Neural cell (in vitro differentiated cells): ENCODE measurements at regions not wholly inside any gene's neighbourhood (a gene's known extent, or its start where the extent isn't known, plus 50 kb on each side); places are given as distances from the start of the nearest gene placed in this dataset.

Experiments used
- H2AFZ ChIP-seq: fragments of 200-600, 300-800 bp; sonication (generic), shearing (Covaris generic); 2 replicates; pipeline ENCODE4 v1.6.0; 2014; ENCODE audit warnings: low read depth, mild to moderate bottlenecking, antibody characterized with exemption, low read length, moderate library complexity
- H3F3A ChIP-seq: fragments of 200-600 bp; shearing (Covaris generic); 2 replicates; pipeline ENCODE4 v1.6.1; 2016; ENCODE audit warnings: mild to moderate bottlenecking, moderate library complexity, mixed read lengths, antibody characterized with exemption, low read length; ENCODE audit not compliant: insufficient read depth, poor library complexity, severe bottlenecking
- H3K27ac ChIP-seq: fragments of 200-600, 300-800 bp; sonication (generic), shearing (Covaris generic); 2 replicates; pipeline ENCODE4 v1.5.1; 2014; ENCODE audit warnings: mild to moderate bottlenecking, low read length, moderate library complexity
- H3K27me3 ChIP-seq: fragments of 300-800, 200-600 bp; sonication (generic), shearing (Covaris generic); 2 replicates; pipeline ENCODE4 v1.6.0; 2014; ENCODE audit warnings: mild to moderate bottlenecking, low read depth, low read length, moderate library complexity; ENCODE audit not compliant: insufficient read depth
- H3K36me3 ChIP-seq: fragments of 300-800, 200-600 bp; sonication (generic), shearing (Covaris generic); 2 replicates; pipeline ENCODE4 v1.5.1; 2014; ENCODE audit warnings: mild to moderate bottlenecking, antibody characterized with exemption, low read length, moderate library complexity; ENCODE audit not compliant: insufficient read depth
- H3K4me2 ChIP-seq: fragments of 300-800, 200-600 bp; sonication (generic), shearing (Covaris generic); 2 replicates; pipeline ENCODE4 v1.6.0; 2014; ENCODE audit warnings: mild to moderate bottlenecking, low read length
- H3K4me3 ChIP-seq: fragments of 300-800, 200-600 bp; sonication (generic), shearing (Covaris generic); 2 replicates; pipeline ENCODE4 v1.5.1; 2014; ENCODE audit warnings: mild to moderate bottlenecking, low read length, moderate library complexity
- H3K79me2 ChIP-seq: fragments of 200-600 bp; shearing (Covaris generic); replicated peaks from 2 replicates; pipeline ENCODE4 v1.6.0; 2014; ENCODE audit warnings: mild to moderate bottlenecking, low read length, moderate library complexity; ENCODE audit not compliant: insufficient read depth
- H3K9ac ChIP-seq: fragments of 300-800, 200-600 bp; sonication (generic), shearing (Covaris generic); 2 replicates; pipeline ENCODE4 v1.6.1; 2016; ENCODE audit warnings: mild to moderate bottlenecking, low read length, mixed read lengths
- H3K9me2 ChIP-seq: fragments of 200-600 bp; shearing (Covaris generic); 2 replicates; pipeline ENCODE4 v1.6.1; 2016; ENCODE audit warnings: mild to moderate bottlenecking, low read length, mixed read lengths; ENCODE audit not compliant: insufficient read depth
- H3K9me3 ChIP-seq: fragments of 200-600, 300-800 bp; sonication (generic), shearing (Covaris generic); 2 replicates; pipeline ENCODE4 v1.6.1; 2016; ENCODE audit warnings: mild to moderate bottlenecking, mixed run types, low read length, moderate library complexity, mixed read lengths
- H4K20me1 ChIP-seq: fragments of 200-600 bp; shearing (Covaris generic); 2 replicates; pipeline ENCODE4 v1.6.1; 2016; ENCODE audit warnings: mild to moderate bottlenecking, mixed run types; ENCODE audit not compliant: insufficient read depth
- CTCF ChIP-seq: fragments of 450-650 bp; IDR thresholded peaks from 2 replicates; pipeline ENCODE4 v1.5.1; 2014; ENCODE audit warnings: antibody characterized with exemption, mild to moderate bottlenecking, moderate library complexity; ENCODE audit not compliant: poor library complexity, severe bottlenecking
- EP300 ChIP-seq: fragments of 450-650 bp; conservative IDR thresholded peaks from 2 replicates; pipeline ENCODE4 v1.6.1; 2014; ENCODE audit warnings: antibody characterized with exemption, mild to moderate bottlenecking, moderate library complexity; ENCODE audit not compliant: poor library complexity, severe bottlenecking
- EZH2 ChIP-seq: fragments of 200-600, 300-800 bp; shearing (Covaris generic), sonication (generic); IDR thresholded peaks from 2 replicates; pipeline ENCODE4 v1.6.1; 2014; ENCODE audit warnings: antibody characterized with exemption, low read length, borderline replicate concordance, mild to moderate bottlenecking; ENCODE audit not compliant: insufficient read depth, poor library complexity, severe bottlenecking
- MXI1 ChIP-seq: fragments of 450-650 bp; conservative IDR thresholded peaks from 2 replicates; pipeline ENCODE4 v1.6.1; 2014; ENCODE audit warnings: antibody characterized with exemption, mild to moderate bottlenecking; ENCODE audit not compliant: poor library complexity, severe bottlenecking
- POLR2AphosphoS5 ChIP-seq: IDR thresholded peaks from 2 replicates; pipeline ENCODE4 v1.6.1; 2012
- RAD21 ChIP-seq: fragments of 450-650 bp; conservative IDR thresholded peaks from 2 replicates; pipeline ENCODE4 v1.6.1; 2014; ENCODE audit warnings: antibody characterized with exemption, mild to moderate bottlenecking, moderate library complexity
- SMC3 ChIP-seq: fragments of 450-650 bp; conservative IDR thresholded peaks from 2 replicates; pipeline ENCODE4 v1.6.1; 2014; ENCODE audit warnings: antibody characterized with exemption, mild to moderate bottlenecking, moderate library complexity; ENCODE audit not compliant: poor library complexity
- TAF1 ChIP-seq: IDR thresholded peaks from 2 replicates; pipeline ENCODE4 v1.6.1; 2012; ENCODE audit warnings: low read depth
- TF ChIP-seq, protein P1 (sequence below): IDR thresholded peaks from 2 replicates; pipeline ENCODE4 v1.6.1; 2012; ENCODE audit warnings: borderline replicate concordance

DNA sequence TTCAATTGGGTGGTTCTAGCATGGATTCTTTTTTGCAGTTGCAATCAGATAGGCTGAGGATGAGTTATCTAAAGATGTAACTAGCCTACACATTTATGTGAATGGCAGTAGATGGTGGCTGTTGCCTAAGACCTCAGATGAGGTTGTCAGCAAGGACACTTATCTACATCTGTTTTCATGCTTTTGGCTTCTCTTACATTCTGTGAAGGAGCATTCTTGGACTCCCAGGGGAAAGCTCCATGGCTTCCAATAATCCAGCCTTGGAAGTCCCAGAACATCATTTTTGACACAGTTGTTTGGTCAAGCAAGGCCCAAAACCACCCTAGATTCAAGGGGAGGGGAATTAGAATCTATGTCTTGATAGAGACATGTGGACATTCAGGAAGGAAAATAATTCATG, 332.2 kb upstream of the RBMS3 start:
- H3K27ac ChIP-seq: no peak overlapping the region
- no peaks in the 10 kb centered on the region for H3K9me3 ChIP-seq
- H3K9ac ChIP-seq: no peak overlapping the region
- no peak overlapping the region for H3K4me2 ChIP-seq
- H3K4me3 ChIP-seq: no peak overlapping the region
- no peak for TF ChIP-seq MXI1
- no peaks in the 10 kb centered on the region for H3F3A ChIP-seq
- H4K20me1 ChIP-seq: no peaks in the 10 kb centered on the region
- no peaks in the 10 kb centered on the region for H3K27me3 ChIP-seq
- H2AFZ ChIP-seq: no peak overlapping the region
- H3K79me2 ChIP-seq: no peaks in the 10 kb centered on the region
- no peaks in the 10 kb centered on the region for H3K9me2 ChIP-seq
- H3K36me3 ChIP-seq: no peaks in the 10 kb centered on the region

DNA sequence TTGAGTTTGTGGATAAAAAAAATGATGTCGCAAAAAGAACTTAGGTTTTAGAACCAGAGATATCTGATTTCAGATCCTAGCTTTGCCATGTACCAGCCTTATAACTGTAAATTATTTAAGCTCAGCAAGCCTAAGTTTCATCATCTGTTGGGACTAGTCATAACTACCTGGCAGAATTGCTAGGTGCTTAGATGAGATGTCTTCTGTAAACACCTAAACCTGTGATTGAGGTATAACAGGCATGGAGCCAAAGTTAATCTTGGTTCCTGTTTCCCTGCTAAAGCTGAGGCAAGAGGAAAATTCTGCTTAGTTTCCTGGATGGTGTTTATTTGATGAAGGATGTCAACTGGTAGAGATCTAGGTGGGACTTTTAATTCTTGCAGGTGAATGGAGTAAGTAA, 331.3 kb upstream of the RBMS3 start:
- no peaks in the 10 kb centered on the region for H3K9me2 ChIP-seq
- no peaks in the 10 kb centered on the region for H3K9me3 ChIP-seq
- H3K27me3 ChIP-seq: no peaks in the 10 kb centered on the region
- no peak overlapping the region for H2AFZ ChIP-seq
- no peak overlapping the region for H3K27ac ChIP-seq
- no peak overlapping the region for H3K4me3 ChIP-seq
- no peaks in the 10 kb centered on the region for H3F3A ChIP-seq
- no peak overlapping the region for H3K9ac ChIP-seq
- no peaks in the 10 kb centered on the region for H3K79me2 ChIP-seq
- no peaks in the 10 kb centered on the region for H4K20me1 ChIP-seq
- TF ChIP-seq POLR2AphosphoS5: no peak
- TF ChIP-seq MXI1: no peak
- TF ChIP-seq, protein P1, sequence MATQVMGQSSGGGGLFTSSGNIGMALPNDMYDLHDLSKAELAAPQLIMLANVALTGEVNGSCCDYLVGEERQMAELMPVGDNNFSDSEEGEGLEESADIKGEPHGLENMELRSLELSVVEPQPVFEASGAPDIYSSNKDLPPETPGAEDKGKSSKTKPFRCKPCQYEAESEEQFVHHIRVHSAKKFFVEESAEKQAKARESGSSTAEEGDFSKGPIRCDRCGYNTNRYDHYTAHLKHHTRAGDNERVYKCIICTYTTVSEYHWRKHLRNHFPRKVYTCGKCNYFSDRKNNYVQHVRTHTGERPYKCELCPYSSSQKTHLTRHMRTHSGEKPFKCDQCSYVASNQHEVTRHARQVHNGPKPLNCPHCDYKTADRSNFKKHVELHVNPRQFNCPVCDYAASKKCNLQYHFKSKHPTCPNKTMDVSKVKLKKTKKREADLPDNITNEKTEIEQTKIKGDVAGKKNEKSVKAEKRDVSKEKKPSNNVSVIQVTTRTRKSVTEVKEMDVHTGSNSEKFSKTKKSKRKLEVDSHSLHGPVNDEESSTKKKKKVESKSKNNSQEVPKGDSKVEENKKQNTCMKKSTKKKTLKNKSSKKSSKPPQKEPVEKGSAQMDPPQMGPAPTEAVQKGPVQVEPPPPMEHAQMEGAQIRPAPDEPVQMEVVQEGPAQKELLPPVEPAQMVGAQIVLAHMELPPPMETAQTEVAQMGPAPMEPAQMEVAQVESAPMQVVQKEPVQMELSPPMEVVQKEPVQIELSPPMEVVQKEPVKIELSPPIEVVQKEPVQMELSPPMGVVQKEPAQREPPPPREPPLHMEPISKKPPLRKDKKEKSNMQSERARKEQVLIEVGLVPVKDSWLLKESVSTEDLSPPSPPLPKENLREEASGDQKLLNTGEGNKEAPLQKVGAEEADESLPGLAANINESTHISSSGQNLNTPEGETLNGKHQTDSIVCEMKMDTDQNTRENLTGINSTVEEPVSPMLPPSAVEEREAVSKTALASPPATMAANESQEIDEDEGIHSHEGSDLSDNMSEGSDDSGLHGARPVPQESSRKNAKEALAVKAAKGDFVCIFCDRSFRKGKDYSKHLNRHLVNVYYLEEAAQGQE: no peak
- no peak for TF ChIP-seq CTCF
- no peak for TF ChIP-seq EZH2
- TF ChIP-seq TAF1: no peak
- TF ChIP-seq EP300: no peak
- TF ChIP-seq RAD21: no peak
- TF ChIP-seq SMC3: no peak
- no peak overlapping the region for H3K4me2 ChIP-seq
- H3K36me3 ChIP-seq: no peaks in the 10 kb centered on the region

GRCh38 chr3:28950614-28951013, 330.3 kb upstream of the RBMS3 start:
- no peaks in the 10 kb centered on the region for H3K9me3 ChIP-seq
- no peaks in the 10 kb centered on the region for H3K36me3 ChIP-seq
- TF ChIP-seq RAD21 (no peak), TAF1 (no peak), POLR2AphosphoS5 (no peak), CTCF (no peak), SMC3 (no peak), EP300 (no peak), MXI1 (no peak), EZH2 (no peak)
- TF ChIP-seq, protein P1: no peak
- H3K9me2 ChIP-seq: no peaks in the 10 kb centered on the region
- H3K4me3 ChIP-seq: no peak overlapping the region
- no peak overlapping the region for H3K27ac ChIP-seq
- H3F3A ChIP-seq: no peaks in the 10 kb centered on the region
- H4K20me1 ChIP-seq: no peaks in the 10 kb centered on the region
- no peak overlapping the region for H3K9ac ChIP-seq
- no peaks in the 10 kb centered on the region for H3K79me2 ChIP-seq
- no peak overlapping the region for H3K4me2 ChIP-seq
- H3K27me3 ChIP-seq: no peaks in the 10 kb centered on the region
- no peak overlapping the region for H2AFZ ChIP-seq
